Mucosa of rectum (tissue), 2 donors: ENCODE measurements at regions not wholly inside any gene's neighbourhood (a gene's known extent, or its start where the extent isn't known, plus 50 kb on each side); places are given as distances from the start of the nearest gene placed in this dataset.

Experiments used
- H3K27ac ChIP-seq, 2 donors: one replicate each; pipeline ENCODE4 v1.7.0; 2013; ENCODE audit warnings: inconsistent platforms in 2 of 2, low read depth in 2 of 2, low read length in 2 of 2
- H3K27me3 ChIP-seq, 2 donors: one replicate each; pipeline ENCODE4 v1.7.0; 2013; ENCODE audit warnings: low read length in 2 of 2; ENCODE audit not compliant: control insufficient read depth in 2 of 2, insufficient read depth in 2 of 2
- H3K36me3 ChIP-seq, 2 donors: one replicate each; pipeline ENCODE4 v1.7.0; 2013; ENCODE audit warnings: low read length in 2 of 2; ENCODE audit not compliant: control insufficient read depth in 2 of 2, insufficient read depth in 2 of 2
- H3K4me1 ChIP-seq, 2 donors: one replicate each; pipeline ENCODE4 v1.7.0; 2013; ENCODE audit warnings: low read length in 2 of 2, mild to moderate bottlenecking in 1 of 2; ENCODE audit not compliant: control insufficient read depth in 2 of 2, insufficient read depth in 2 of 2
- H3K4me3 ChIP-seq, 2 donors: one replicate each; pipeline ENCODE4 v1.7.0; 2013; ENCODE audit warnings: low read length in 2 of 2
- H3K9ac ChIP-seq, 2 donors: one replicate each; pipeline ENCODE4 v1.7.0; 2013; ENCODE audit warnings: low read length in 2 of 2, low read depth in 1 of 2, mild to moderate bottlenecking in 1 of 2
- H3K9me3 ChIP-seq, 2 donors: one replicate each; pipeline ENCODE4 v1.7.0; 2013; ENCODE audit warnings: low read length in 2 of 2; ENCODE audit not compliant: control insufficient read depth in 2 of 2
- donor health status: healthy.
- donor health status: Normal muscosa, but diverticular disease.

DNA sequence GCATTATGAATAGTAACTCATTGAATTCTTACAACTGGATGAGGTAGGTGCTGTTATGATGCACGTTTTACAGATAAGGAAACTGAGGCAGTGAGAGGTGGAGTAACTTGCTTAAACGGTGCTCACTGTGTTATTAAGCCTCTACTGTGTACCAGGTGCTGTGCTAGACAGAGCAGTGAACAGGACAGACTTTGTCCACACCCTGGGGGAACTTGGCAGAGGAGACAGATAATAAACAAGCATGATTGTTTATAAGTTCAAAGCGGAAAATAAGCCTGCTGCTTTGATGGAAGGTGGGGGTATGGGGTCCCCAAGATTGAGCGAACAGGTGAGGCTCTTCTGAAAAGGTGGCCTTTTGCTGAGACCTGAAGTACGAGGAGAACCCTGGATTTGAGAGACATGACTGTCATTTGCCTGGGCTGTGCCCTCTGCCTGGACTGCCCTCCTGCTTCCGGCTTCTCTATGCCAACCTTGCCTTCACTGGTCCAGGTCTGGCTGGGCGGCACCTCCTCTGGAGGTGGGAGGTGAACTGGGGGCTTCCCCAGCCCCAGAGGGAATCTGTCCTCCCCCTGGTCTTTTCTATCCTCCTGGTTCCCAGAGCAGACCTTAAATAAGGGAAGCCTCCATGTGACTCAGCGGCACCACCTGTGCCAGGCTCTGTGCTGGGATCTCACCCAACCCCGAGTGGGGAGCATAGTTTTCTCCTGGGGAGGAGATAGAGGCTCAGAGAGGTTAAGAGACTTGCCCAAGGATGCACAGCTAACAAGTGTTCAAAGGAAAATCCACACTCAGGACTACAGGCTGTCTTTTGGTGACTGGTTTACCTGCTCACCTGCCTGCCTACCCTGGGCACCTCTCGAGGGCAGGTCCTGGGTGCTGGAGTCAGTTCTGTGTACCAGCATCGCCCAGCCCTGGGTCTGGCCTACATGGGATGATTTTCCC, 59.1 kb downstream of the CEBPB start:
- no peak overlapping the region for H3K4me3 ChIP-seq
- H3K27me3 ChIP-seq, result no peaks in the 10 kb centered on the region
- no peaks in the 10 kb centered on the region for H3K36me3 ChIP-seq
- peaks cover 0 to 8% of the 10 kb centered on the region in 2 donors for H3K4me1 ChIP-seq
- H3K9ac ChIP-seq, result no peak overlapping the region
- no peak overlapping the region for H3K27ac ChIP-seq
- no peaks in the 10 kb centered on the region for H3K9me3 ChIP-seq

DNA sequence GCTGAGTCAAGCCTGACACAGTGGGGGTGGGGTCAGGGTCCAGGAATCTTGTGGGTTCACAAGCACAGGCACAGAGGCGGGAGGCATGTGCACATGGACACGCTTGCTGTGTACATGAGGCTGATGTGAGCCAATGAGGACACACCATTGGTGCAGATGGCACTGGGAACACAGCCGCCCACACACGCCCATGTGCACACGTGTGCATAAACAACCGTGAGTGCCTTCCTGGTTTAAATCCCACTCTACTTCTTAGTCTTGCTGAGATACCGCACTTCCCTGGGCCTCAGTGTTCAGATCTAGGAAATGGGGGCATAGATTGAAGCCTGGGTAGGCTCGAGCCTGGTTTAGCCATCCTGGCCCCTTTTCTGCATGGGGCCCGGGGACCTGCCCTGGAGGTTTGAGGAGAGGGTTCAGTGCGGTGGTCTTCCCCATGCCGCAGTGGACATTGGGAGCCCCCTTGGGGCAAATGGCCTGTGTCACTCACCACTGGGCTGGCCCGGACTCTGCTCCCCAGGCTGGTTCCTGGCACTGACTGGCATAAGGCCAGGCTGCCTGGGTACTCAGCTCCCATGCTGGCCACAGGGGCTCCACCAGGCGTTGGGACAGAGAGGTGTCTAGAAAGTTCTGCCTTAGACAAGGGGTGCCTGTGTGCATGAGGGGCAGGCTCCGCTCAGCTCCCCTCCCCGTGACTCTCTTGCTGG, 60.2 kb downstream of the CEBPB start:
- H3K9ac ChIP-seq, result no peak overlapping the region
- peaks cover 0 to 8% of the 10 kb centered on the region in 2 donors for H3K4me1 ChIP-seq
- no peaks in the 10 kb centered on the region for H3K27me3 ChIP-seq
- no peaks in the 10 kb centered on the region for H3K9me3 ChIP-seq
- no peaks in the 10 kb centered on the region for H3K36me3 ChIP-seq
- H3K27ac ChIP-seq, result no peak overlapping the region
- H3K4me3 ChIP-seq, result no peak overlapping the region

DNA sequence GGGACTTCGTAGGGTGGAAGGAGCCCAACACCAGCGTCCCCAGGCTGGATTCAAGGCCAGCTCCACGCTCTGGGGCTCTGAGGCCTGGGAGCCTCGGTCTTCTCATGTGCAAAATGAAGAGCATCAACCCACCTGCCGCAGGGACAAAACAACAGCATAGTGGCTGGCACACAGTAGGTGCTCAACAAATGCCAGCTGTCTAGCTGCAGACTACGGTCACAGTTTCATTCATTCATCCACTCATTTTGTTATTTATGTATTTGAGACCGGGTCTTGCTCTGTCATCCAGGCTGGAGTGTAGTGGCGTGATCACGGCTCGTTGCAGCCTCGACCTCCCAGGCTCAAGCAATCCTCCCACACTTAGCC, 60.7 kb downstream of the CEBPB start:
- no peaks in the 10 kb centered on the region for H3K27me3 ChIP-seq

DNA sequence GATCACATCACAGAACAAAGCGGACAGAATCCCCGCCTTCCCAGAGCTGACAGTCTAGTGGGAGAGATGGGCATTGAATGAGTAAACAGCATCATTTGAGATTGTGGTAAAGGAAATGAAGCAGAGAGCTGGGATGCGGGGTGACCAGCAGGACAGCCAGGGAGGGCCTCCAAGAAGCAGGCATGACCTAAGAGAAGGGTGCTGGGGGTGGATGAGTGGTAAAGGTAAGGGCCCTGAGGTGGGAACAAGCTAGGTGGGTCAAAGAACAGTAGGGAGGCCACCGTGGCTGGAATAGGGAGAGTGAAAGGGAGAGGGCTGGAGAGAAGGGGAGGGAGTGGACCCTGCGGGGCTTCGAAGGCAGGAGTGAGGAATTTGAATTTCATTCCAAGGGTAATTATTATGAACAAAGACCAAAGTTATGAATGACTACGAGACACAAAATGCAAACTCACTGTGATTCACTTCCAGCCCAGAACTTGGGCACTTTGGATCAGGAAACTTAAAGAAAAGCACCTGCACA, 61.4 kb downstream of the CEBPB start:
- Histone ChIP-seq H3K9me3 (no peaks in the 10 kb centered on the region), H3K27me3 (no peaks in the 10 kb centered on the region), H3K9ac (no peak overlapping the region), H3K27ac (no peak overlapping the region), H3K4me3 (no peak overlapping the region), H3K4me1 (peaks cover 0 to 8% of the 10 kb centered on the region in 2 donors), H3K36me3 (no peaks in the 10 kb centered on the region)

More for the DNA sequence above, 60.7 kb downstream of the CEBPB start:
- Histone ChIP-seq H3K9ac (no peak overlapping the region), H3K4me3 (no peak overlapping the region), H3K36me3 (no peaks in the 10 kb centered on the region), H3K27ac (no peak overlapping the region), H3K9me3 (no peaks in the 10 kb centered on the region), H3K4me1 (peaks cover 0 to 8% of the 10 kb centered on the region in 2 donors)

DNA sequence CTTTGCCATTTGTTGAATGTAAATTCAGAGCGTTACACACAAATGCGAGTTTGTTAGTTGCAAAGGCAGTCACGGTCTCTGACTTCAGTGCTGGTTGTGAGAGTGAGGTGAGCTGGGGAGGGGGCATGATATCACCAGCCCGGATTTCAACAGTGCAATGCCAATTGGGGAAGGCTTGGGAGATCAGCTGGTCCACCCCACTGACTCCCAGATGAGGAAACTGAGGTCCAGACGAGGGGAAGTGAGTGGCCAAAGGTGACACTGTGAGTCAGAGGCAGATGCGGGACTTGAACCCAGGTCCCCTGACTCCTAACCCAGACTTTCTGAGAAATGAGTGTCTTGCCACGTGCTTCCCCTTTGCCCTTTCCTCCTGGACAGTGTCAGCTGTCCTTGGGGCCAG, 62.1 kb downstream of the CEBPB start:
- no peak overlapping the region for H3K27ac ChIP-seq
- H3K9me3 ChIP-seq, result no peaks in the 10 kb centered on the region
- no peak overlapping the region for H3K9ac ChIP-seq
- no peak overlapping the region for H3K4me3 ChIP-seq
- H3K4me1 ChIP-seq, result peaks cover 0 to 8% of the 10 kb centered on the region in 2 donors
- H3K27me3 ChIP-seq, result no peaks in the 10 kb centered on the region
- H3K36me3 ChIP-seq, result no peaks in the 10 kb centered on the region

DNA sequence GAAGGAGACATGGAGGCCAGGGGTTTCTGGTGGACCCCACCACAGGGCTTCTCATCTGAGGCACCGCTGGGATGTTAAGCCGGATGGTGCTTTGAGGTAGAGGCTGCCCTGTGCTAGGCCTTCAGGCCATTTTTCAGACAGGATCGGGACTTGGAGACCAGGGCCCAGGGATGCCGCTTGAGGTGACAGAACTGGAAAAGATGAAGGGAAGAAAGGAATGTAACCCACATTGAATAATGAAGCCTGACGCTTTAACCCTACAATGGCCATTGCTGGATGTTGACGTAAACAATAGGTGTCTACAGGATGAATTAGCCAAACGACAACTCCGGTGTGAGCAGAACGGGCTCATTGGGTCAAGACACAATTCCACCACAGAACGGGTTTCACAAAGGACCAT, 62.5 kb downstream of the CEBPB start:
- Histone ChIP-seq H3K4me1 (peaks cover 0 to 8% of the 10 kb centered on the region in 2 donors), H3K4me3 (no peak overlapping the region), H3K36me3 (no peaks in the 10 kb centered on the region), H3K27ac (no peak overlapping the region), H3K9me3 (no peaks in the 10 kb centered on the region), H3K27me3 (no peaks in the 10 kb centered on the region), H3K9ac (no peak overlapping the region)

DNA sequence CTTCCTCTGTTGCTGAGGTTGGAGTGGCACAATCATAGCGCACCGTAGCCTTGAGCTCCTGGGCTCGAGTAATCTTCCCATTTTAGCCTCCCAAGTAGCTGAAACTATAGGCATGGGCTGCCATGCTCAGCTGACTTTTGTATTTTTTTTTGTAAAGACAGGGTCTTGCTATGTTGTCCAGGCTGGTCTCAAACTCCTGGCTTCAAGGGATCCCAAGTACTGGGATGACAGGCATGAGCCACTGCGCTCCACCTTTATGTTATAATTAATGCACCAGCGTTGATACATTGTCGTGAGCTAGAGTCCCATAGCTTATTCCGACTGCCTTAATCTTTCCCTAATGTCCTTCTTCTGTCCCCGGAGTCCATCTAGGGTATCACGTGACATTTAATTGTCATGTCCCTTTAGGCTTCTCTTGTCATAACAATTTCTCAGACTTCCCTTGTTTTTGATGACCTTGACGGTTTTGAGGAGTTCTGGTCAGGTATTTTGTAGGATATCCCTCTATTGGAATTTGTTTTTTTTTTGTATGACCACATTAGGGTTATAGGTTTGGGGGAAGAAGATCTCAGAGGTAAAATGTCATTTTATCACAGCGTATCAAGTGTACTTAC, 63.9 kb downstream of the CEBPB start:
- Histone ChIP-seq H3K4me1 (peaks cover 0 to 3% of the 10 kb centered on the region in 2 donors), H3K36me3 (no peaks in the 10 kb centered on the region), H3K9ac (no peak overlapping the region), H3K27me3 (no peaks in the 10 kb centered on the region), H3K9me3 (no peaks in the 10 kb centered on the region), H3K4me3 (no peak overlapping the region), H3K27ac (no peak overlapping the region)

DNA sequence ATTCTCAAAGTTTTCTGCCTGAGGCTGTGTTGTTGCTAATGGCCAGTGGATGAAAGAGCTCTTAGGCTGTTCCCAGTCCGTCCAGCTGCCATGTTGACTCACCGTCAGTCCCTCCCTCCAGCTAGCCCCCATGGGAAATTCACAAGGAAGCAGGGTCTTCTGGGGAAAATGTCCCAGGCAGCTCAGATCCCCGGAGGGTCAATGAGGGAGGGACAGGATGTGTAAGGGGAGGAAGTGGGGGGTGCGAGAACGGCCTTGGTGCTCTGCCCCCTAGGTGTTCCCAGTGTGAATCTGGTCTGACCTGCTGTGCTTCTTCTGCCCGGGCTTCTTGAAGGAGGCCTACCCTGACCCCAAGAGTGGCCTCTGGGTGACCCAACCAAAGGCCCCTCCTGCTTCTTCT, 65.9 kb downstream of the CEBPB start:
- Histone ChIP-seq H3K4me3 (no peak overlapping the region), H3K27me3 (no peaks in the 10 kb centered on the region), H3K4me1 (peaks cover 7 to 10% of the 10 kb centered on the region in 2 donors), H3K9me3 (no peaks in the 10 kb centered on the region), H3K9ac (no peak overlapping the region), H3K27ac (no peak overlapping the region), H3K36me3 (no peaks in the 10 kb centered on the region)

DNA sequence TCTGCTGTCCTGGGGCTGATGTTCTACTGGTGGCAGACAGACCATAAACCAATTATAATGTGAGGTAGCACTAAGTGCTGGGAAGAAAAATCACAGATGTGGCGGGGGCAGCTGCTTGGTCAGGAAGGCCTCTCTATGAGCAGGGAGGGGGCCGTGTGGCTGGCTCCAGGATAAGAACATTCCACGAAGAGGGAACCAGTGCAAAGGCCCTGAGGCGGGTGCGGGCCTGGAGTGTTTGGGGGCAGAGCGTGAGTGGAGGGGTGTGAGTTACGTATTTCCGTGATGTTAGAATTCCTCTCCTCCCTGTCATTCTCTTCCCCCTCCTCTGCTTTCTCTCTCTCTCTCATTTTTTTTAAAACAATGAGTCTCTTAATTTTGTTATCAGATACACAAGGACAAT, 67.2 kb downstream of the CEBPB start:
- no peak overlapping the region for H3K27ac ChIP-seq
- no peaks in the 10 kb centered on the region for H3K27me3 ChIP-seq
- H3K4me3 ChIP-seq, result no peak overlapping the region
- H3K4me1 ChIP-seq, result peaks cover 7 to 10% of the 10 kb centered on the region in 2 donors
- H3K36me3 ChIP-seq, result no peaks in the 10 kb centered on the region
- no peak overlapping the region for H3K9ac ChIP-seq
- no peaks in the 10 kb centered on the region for H3K9me3 ChIP-seq
